ENCODE measurements at regions not wholly inside any gene's neighbourhood (a gene's known extent, or its start where the extent isn't known, plus 50 kb on each side); places are given as distances from the start of the nearest gene placed in this dataset.

- Histone ChIP-seq H3K23me2 (ENCODE audit: insufficient read length, low read depth, low read length, poor library complexity, severe bottlenecking) (no peaks in the 10 kb centered on the region), H3K27me3 (ENCODE audit: insufficient read depth, low read length) (no peaks in the 10 kb centered on the region)
Measured at GRCh38 chr16:14364386-14365199, 265.5 kb downstream of the PARN start.

More at GRCh38 chr16:14364386-14365199, 265.5 kb downstream of the PARN start:
- Histone ChIP-seq H3K9me3 (ENCODE audit: control insufficient read depth, low read depth, low read length) (no peaks in the 10 kb centered on the region), H3K9ac (ENCODE audit: extremely low read depth, insufficient read length, low read length) (no peak overlapping the region), H2BK15ac (ENCODE audit: low read depth, low read length) (no peak overlapping the region), H3K14ac (ENCODE audit: insufficient read depth, low read length) (no peak overlapping the region), H3K23ac (ENCODE audit: insufficient read length, low read depth, low read length) (no peak overlapping the region), H3T11ph (ENCODE audit: low read length) (no peak overlapping the region), H3K79me2 (ENCODE audit: insufficient read depth, low read length) (no peaks in the 10 kb centered on the region), H2BK20ac (ENCODE audit: low read depth, low read length, poor library complexity, severe bottlenecking) (no peak overlapping the region), H3K79me1 (ENCODE audit: insufficient read depth, low read depth, low read length, poor library complexity, severe bottlenecking) (no peaks in the 10 kb centered on the region), H4K91ac (ENCODE audit: insufficient read length, low read depth, low read length) (no peak overlapping the region), H3K4me1 (ENCODE audit: insufficient read depth, low read length) (no peaks in the 10 kb centered on the region), H4K5ac (ENCODE audit: insufficient read length, low read depth, low read length) (no peak overlapping the region), H3K18ac (ENCODE audit: insufficient read length, low read depth, low read length) (no peak overlapping the region), H2BK5ac (ENCODE audit: insufficient read length, low read length) (no peak overlapping the region), H3K56ac (ENCODE audit: insufficient read length, low read depth, low read length) (no peak overlapping the region), H3K27ac (ENCODE audit: insufficient read length, low read depth, low read length) (no peak overlapping the region), H4K8ac (replicated peaks; ENCODE audit: insufficient read length, low read depth, low read length) (no peak overlapping the region), H4K20me1 (ENCODE audit: control insufficient read depth, insufficient read depth, insufficient read length) (no peaks in the 10 kb centered on the region), H2BK12ac (ENCODE audit: insufficient read length, low read depth, low read length) (no peak overlapping the region), H2BK120ac (ENCODE audit: low read depth, low read length, poor library complexity, severe bottlenecking) (no peak overlapping the region), H3K4me2 (ENCODE audit: insufficient read depth, insufficient read length, low read length) (no peak overlapping the region), H3K4ac (ENCODE audit: low read depth, low read length) (no peak overlapping the region), H2AK5ac (ENCODE audit: insufficient read length, low read length) (no peak overlapping the region), H2AFZ (ENCODE audit: low read length) (no peak overlapping the region)
- no peak for TF ChIP-seq CTCF (conservative IDR thresholded peaks at IDR 0.05)
- H3K9me3 Mint-ChIP-seq = no peaks in the 10 kb centered on the region
- peak overlapping the region in 1 of 3 experiments; percentile 44; a peak in 2 of 7 replicates for H3K27ac Mint-ChIP-seq
- no CpG with 5 or more reads among the region's 29 CpGs for WGBS (ENCODE audit: extremely low coverage, insufficient read length, low lambda C conversion rate)
- no peak overlapping the region for H3K4me3 Mint-ChIP-seq
- H3K4me1 Mint-ChIP-seq = peaks cover 6 to 14% of the 10 kb centered on the region in 2 experiments; a peak in 3 of 4 replicates
- H3K27me3 Mint-ChIP-seq (ENCODE audit: low read depth) = peaks cover 4% of the 10 kb centered on the region
- H3K36me3 Mint-ChIP-seq (ENCODE audit: insufficient read depth in 1 of 3, low read depth in 3 of 3) = no peaks in the 10 kb centered on the region; a peak in 1 of 7 replicates
- DNase-seq = no peak

All from H9 (cell line).